ENCODE measurements at regions not wholly inside any gene's neighbourhood (a gene's known extent, or its start where the extent isn't known, plus 50 kb on each side); places are given as distances from the start of the nearest gene placed in this dataset.

DNA sequence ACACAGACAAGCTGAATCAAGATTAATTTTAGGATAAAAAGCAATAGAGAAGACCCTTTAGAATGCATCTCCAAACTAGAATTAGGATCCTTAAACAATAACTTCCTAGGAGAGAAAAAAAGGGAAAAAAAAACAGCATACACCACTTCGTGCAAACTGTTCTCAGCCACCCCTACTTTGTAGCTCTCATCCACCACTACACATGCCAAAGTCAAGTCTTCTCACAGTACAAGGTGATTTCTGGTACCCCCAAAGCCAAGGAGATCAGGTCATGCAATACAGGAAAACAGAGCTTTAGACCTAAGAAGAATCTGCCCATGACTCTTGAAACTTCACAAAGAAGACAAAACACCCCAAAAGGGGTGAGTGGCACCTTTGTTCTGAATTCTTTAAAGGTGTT is 166.9 kb downstream of the SUCNR1 start:
- TF ChIP-seq, protein P1, sequence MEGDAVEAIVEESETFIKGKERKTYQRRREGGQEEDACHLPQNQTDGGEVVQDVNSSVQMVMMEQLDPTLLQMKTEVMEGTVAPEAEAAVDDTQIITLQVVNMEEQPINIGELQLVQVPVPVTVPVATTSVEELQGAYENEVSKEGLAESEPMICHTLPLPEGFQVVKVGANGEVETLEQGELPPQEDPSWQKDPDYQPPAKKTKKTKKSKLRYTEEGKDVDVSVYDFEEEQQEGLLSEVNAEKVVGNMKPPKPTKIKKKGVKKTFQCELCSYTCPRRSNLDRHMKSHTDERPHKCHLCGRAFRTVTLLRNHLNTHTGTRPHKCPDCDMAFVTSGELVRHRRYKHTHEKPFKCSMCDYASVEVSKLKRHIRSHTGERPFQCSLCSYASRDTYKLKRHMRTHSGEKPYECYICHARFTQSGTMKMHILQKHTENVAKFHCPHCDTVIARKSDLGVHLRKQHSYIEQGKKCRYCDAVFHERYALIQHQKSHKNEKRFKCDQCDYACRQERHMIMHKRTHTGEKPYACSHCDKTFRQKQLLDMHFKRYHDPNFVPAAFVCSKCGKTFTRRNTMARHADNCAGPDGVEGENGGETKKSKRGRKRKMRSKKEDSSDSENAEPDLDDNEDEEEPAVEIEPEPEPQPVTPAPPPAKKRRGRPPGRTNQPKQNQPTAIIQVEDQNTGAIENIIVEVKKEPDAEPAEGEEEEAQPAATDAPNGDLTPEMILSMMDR (IDR thresholded peaks at IDR 0.05; ENCODE audit: borderline replicate concordance, extremely low read depth, low read length, poor library complexity, severe bottlenecking) = no peak
- TF ChIP-seq EZH2 (IDR thresholded peaks at IDR 0.05; ENCODE audit: borderline replicate concordance, low read depth, low read length, severe bottlenecking) = no peak

Data from DND-41 (cell line).